Thoracic aorta (tissue), 2 donors: ENCODE measurements at regions not wholly inside any gene's neighbourhood (a gene's known extent, or its start where the extent isn't known, plus 50 kb on each side); places are given as distances from the start of the nearest gene placed in this dataset.
"Not testable (repeated sequence)": the region's sequence is repeated elsewhere in the genome, so short reads cannot be mapped to it uniquely, and the experiment has no call there.

Experiments used
- ATAC-seq: fragments of 150-250 bp; one replicate; pipeline ENCODE4 v1.8.0; 2017; ENCODE audit warnings: low read depth; ENCODE audit not compliant: insufficient number of reproducible peaks, low FRiP score
- DNase-seq: peaks from one replicate; pipeline ENCODE4 v3.0.0-alpha.2; 2020; ENCODE audit warnings: low spot score
- H3K27ac ChIP-seq, 2 donors: fragments of 200-600 bp; sonication (generic); 1 replicate in 1 of 2; 2 replicates in 1 of 2; pipeline ENCODE4 v1.5.1; 2016; ENCODE audit warnings: mild to moderate bottlenecking in 2 of 2, moderate library complexity in 2 of 2
- H3K27me3 ChIP-seq: fragments of 200-600 bp; sonication (generic); replicated peaks from 2 replicates; pipeline ENCODE4 v1.6.0; 2016; ENCODE audit warnings: mild to moderate bottlenecking; ENCODE audit not compliant: insufficient read depth
- H3K36me3 ChIP-seq: fragments of 200-600 bp; sonication (generic); one replicate; pipeline ENCODE4 v1.5.1; 2016
- H3K4me1 ChIP-seq, 2 donors: fragments of 200-600 bp; sonication (generic); 1 replicate in 1 of 2; 2 replicates in 1 of 2; pipeline versions ENCODE4 v1.5.1 to v1.6.0; 2016; ENCODE audit warnings: low read depth in 2 of 2, mild to moderate bottlenecking in 1 of 2; ENCODE audit not compliant: control insufficient read depth in 1 of 2
- H3K4me3 ChIP-seq: fragments of 200-600 bp; sonication (generic); 2 replicates; pipeline ENCODE4 v1.5.1; 2016; ENCODE audit warnings: mild to moderate bottlenecking
- H3K9me3 ChIP-seq: fragments of 200-600 bp; sonication (generic); 2 replicates; pipeline ENCODE4 v1.5.1; 2016
- CTCF ChIP-seq: fragments of 200-600 bp; sonication (generic); IDR thresholded peaks from one replicate; pipeline ENCODE4 v1.5.1; 2019; ENCODE audit warnings: antibody characterized with exemption

- Histone ChIP-seq H3K9me3 (no peaks in the 10 kb centered on the region), H3K4me1 (no peaks in the 10 kb centered on the region), H3K4me3 (no peak overlapping the region), H3K27ac (no peak overlapping the region), H3K27me3 (no peaks in the 10 kb centered on the region), H3K36me3 (no peaks in the 10 kb centered on the region)
- TF ChIP-seq CTCF, result no peak
- ATAC-seq (no peak), DNase-seq (no peak)
Measured at GRCh38 chr19:31041461-31041860, 307.8 kb downstream of the TSHZ3 start.

GRCh38 chr19:31039151-31039550 is 310.1 kb downstream of the TSHZ3 start:
- H3K4me3 ChIP-seq, result no peak overlapping the region
- no peak for TF ChIP-seq CTCF
- H3K4me1 ChIP-seq, result no peaks in the 10 kb centered on the region
- no peaks in the 10 kb centered on the region for H3K36me3 ChIP-seq
- no peaks in the 10 kb centered on the region for H3K9me3 ChIP-seq
- ATAC-seq, result no peak
- H3K27ac ChIP-seq, result no peak overlapping the region
- no peak for DNase-seq
- no peaks in the 10 kb centered on the region for H3K27me3 ChIP-seq

- no peaks in the 10 kb centered on the region for H3K27me3 ChIP-seq
- no peak for ATAC-seq
- no peaks in the 10 kb centered on the region for H3K9me3 ChIP-seq
- H3K4me1 ChIP-seq, result no peaks in the 10 kb centered on the region
- no peaks in the 10 kb centered on the region for H3K36me3 ChIP-seq
- no peak for DNase-seq
- no peak overlapping the region for H3K4me3 ChIP-seq
- no peak for TF ChIP-seq CTCF
- no peak overlapping the region for H3K27ac ChIP-seq
Measured at GRCh38 chr19:31037286-31037980, 311.8 kb downstream of the TSHZ3 start.

GRCh38 chr19:31031455-31031854 is 317.8 kb downstream of the TSHZ3 start:
- H3K4me3 ChIP-seq, ATAC-seq, H3K4me1 ChIP-seq, DNase-seq, H3K36me3 ChIP-seq, H3K9me3 ChIP-seq, H3K27ac ChIP-seq, H3K27me3 ChIP-seq: not testable (repeated sequence)

- TF ChIP-seq CTCF, result no peak
- no peaks in the 10 kb centered on the region for H3K4me1 ChIP-seq
- no peak overlapping the region for H3K27ac ChIP-seq
- ATAC-seq, result no peak
- H3K4me3 ChIP-seq, result no peak overlapping the region
- no peaks in the 10 kb centered on the region for H3K36me3 ChIP-seq
- no peaks in the 10 kb centered on the region for H3K27me3 ChIP-seq
- no peaks in the 10 kb centered on the region for H3K9me3 ChIP-seq
- no peak for DNase-seq
Measured at GRCh38 chr19:31023038-31023437, 326.2 kb downstream of the TSHZ3 start.

GRCh38 chr19:31018936-31019335 is 330.3 kb downstream of the TSHZ3 start:
- H3K9me3 ChIP-seq, result no peaks in the 10 kb centered on the region
- TF ChIP-seq CTCF, result no peak
- H3K27ac ChIP-seq, result no peak overlapping the region
- H3K4me3 ChIP-seq, result no peak overlapping the region
- H3K36me3 ChIP-seq, result no peaks in the 10 kb centered on the region
- ATAC-seq, result no peak
- DNase-seq, result no peak
- H3K4me1 ChIP-seq, result no peaks in the 10 kb centered on the region
- no peaks in the 10 kb centered on the region for H3K27me3 ChIP-seq
